ENCODE measurements at regions not wholly inside any gene's neighbourhood (a gene's known extent, or its start where the extent isn't known, plus 50 kb on each side); places are given as distances from the start of the nearest gene placed in this dataset.

GRCh38 chr18:64854112-64854511, 705.2 kb upstream of the LINC00305 start:
- no TSS peak for BruUV-seq (replicated peaks)
- Histone ChIP-seq H3K27me3 (ENCODE audit: control insufficient read depth in 1 of 2, insufficient read depth in 2 of 2, low read length in 2 of 2) (no peaks in the 10 kb centered on the region), H3K36me3 (replicated peaks in 1 of 2; ENCODE audit: control insufficient read depth in 1 of 2, insufficient read depth in 2 of 2, low read length in 2 of 2) (no peaks in the 10 kb centered on the region), H3K4me3 (replicated peaks in 1 of 3; ENCODE audit: insufficient read depth in 1 of 3, low read depth in 2 of 3, low read length in 3 of 3) (no peak overlapping the region), H3K4me1 (ENCODE audit: insufficient read depth, low read length) (no peaks in the 10 kb centered on the region), H3K9ac (ENCODE audit: insufficient read depth, low read depth, low read length) (no peak overlapping the region), H3K9me3 (ENCODE audit: low read length) (peaks cover 16% of the 10 kb centered on the region; the same call in 1 of the 2 replicates), H3K4me2 (ENCODE audit: low read depth, low read length) (no peak overlapping the region), H4K20me1 (ENCODE audit: insufficient read depth, low read length) (no peaks in the 10 kb centered on the region), H3K27ac (ENCODE audit: extremely low read length, insufficient read depth, low read length) (no peak overlapping the region), H2AFZ (ENCODE audit: low read length) (no peak overlapping the region), H3K79me2 (ENCODE audit: insufficient read depth, low read length) (no peaks in the 10 kb centered on the region)
- in situ Hi-C loops (cut with HindIII; ENCODE audit: extremely low pct_ligation_motif_present, low pct_unique_long_range_greater_than_20kb) = no loop called here
- ATAC-seq (no peak), FAIRE-seq (no peak), DNase-seq (ENCODE audit: low spot score) (no peak)
- ChIA-PET POLR2A (no interaction called here), CTCF (ENCODE audit: low intra/inter-chr PET ratio, low total read pairs) (no interaction called here)
- intact Hi-C loops (cut with micrococcal nuclease; ENCODE audit: unreplicated experiment) = no loop called here
- WGBS (ENCODE audit: low lambda C conversion rate) = 37% methylated on average over 1 of the region's 1 CpG
- TF ChIP-seq ZNF883 (CRISPR knock-in tag; IDR thresholded peaks at IDR 0.05; ENCODE audit: not compliant biosample characterization) (no peak), MAFK (conservative IDR thresholded peaks at IDR 0.05 in 1 of 2, IDR thresholded peaks at IDR 0.05 in 1 of 2; ENCODE audit: low read length in 2 of 2) (peak; percentile 87 to 97), MAFF (IDR thresholded peaks at IDR 0.05; ENCODE audit: low read depth, low read length) (peak; percentile 93)

- 20% methylated on average over 5 of the region's 5 CpGs for WGBS (ENCODE audit: low lambda C conversion rate)
- no peaks in the 10 kb centered on the region for H4K20me1 ChIP-seq (ENCODE audit: insufficient read depth, low read length)
- H3K4me1 ChIP-seq (ENCODE audit: insufficient read depth, low read length) = no peaks in the 10 kb centered on the region
- no peak overlapping the region for H3K4me3 ChIP-seq (replicated peaks in 1 of 3; ENCODE audit: insufficient read depth in 1 of 3, low read depth in 2 of 3, low read length in 3 of 3)
- no peak for FAIRE-seq
- POLR2A ChIA-PET = no interaction called here
- H3K27me3 ChIP-seq (ENCODE audit: control insufficient read depth in 1 of 2, insufficient read depth in 2 of 2, low read length in 2 of 2) = no peaks in the 10 kb centered on the region
- no peak for DNase-seq (ENCODE audit: low spot score)
- intact Hi-C loops (cut with micrococcal nuclease; ENCODE audit: unreplicated experiment) (no loop called here), in situ Hi-C loops (cut with HindIII; ENCODE audit: extremely low pct_ligation_motif_present, low pct_unique_long_range_greater_than_20kb) (no loop called here)
- H3K9me3 ChIP-seq (ENCODE audit: low read length) = peaks cover 4% of the 10 kb centered on the region; the same call in 1 of the 2 replicates
- no peak overlapping the region for H3K9ac ChIP-seq (ENCODE audit: insufficient read depth, low read depth, low read length)
- no peaks in the 10 kb centered on the region for H3K79me2 ChIP-seq (ENCODE audit: insufficient read depth, low read length)
- H3K36me3 ChIP-seq (replicated peaks in 1 of 2; ENCODE audit: control insufficient read depth in 1 of 2, insufficient read depth in 2 of 2, low read length in 2 of 2) = no peaks in the 10 kb centered on the region
- no peak overlapping the region for H3K4me2 ChIP-seq (ENCODE audit: low read depth, low read length)
- CTCF ChIA-PET (ENCODE audit: low intra/inter-chr PET ratio, low total read pairs) = no interaction called here
- no TSS peak for BruUV-seq (replicated peaks)
- ATAC-seq = no peak
- H2AFZ ChIP-seq (ENCODE audit: low read length) = no peak overlapping the region
- no peak overlapping the region for H3K27ac ChIP-seq (ENCODE audit: extremely low read length, insufficient read depth, low read length)
- no peak for TF ChIP-seq E2F2 (CRISPR knock-in tag; IDR thresholded peaks at IDR 0.05; ENCODE audit: borderline replicate concordance)
- no peak for TF ChIP-seq ZNF34 (CRISPR knock-in tag; IDR thresholded peaks at IDR 0.05; ENCODE audit: borderline replicate concordance)
- no peak for TF ChIP-seq TMF1 (CRISPR knock-in tag; IDR thresholded peaks at IDR 0.05; ENCODE audit: low read depth)
- no peak for TF ChIP-seq PTBP1 (IDR thresholded peaks at IDR 0.05; ENCODE audit: low read depth, low read length, poor library complexity, severe bottlenecking)
- no peak for TF ChIP-seq ZBTB38 (CRISPR knock-in tag; IDR thresholded peaks at IDR 0.05)
- no peak for TF ChIP-seq SRF (IDR thresholded peaks at IDR 0.05; ENCODE audit: low read depth, low read length)
- TF ChIP-seq ZNF768 (CRISPR knock-in tag; IDR thresholded peaks at IDR 0.05) = no peak
- no peak for TF ChIP-seq ZNF503 (CRISPR knock-in tag; IDR thresholded peaks at IDR 0.05)
- TF ChIP-seq NONO (IDR thresholded peaks at IDR 0.05) = no peak
- TF ChIP-seq NONO (CRISPR knock-in tag; conservative IDR thresholded peaks at IDR 0.05) = no peak
- no peak for TF ChIP-seq THAP11 (CRISPR knock-in tag; IDR thresholded peaks at IDR 0.05)
- TF ChIP-seq NR2F1 (CRISPR knock-in tag; IDR thresholded peaks at IDR 0.05) = no peak
- no peak for TF ChIP-seq AHR (CRISPR knock-in tag; IDR thresholded peaks at IDR 0.05)
- TF ChIP-seq TBX2 (CRISPR knock-in tag; IDR thresholded peaks at IDR 0.05; ENCODE audit: borderline replicate concordance) = no peak
Observed at GRCh38 chr18:64852281-64852680, 703.4 kb upstream of the LINC00305 start.
